HCT116 (cell line): ENCODE measurements at regions not wholly inside any gene's neighbourhood (a gene's known extent, or its start where the extent isn't known, plus 50 kb on each side); places are given as distances from the start of the nearest gene placed in this dataset.

ENCODE experiments used
- CBX3 ChIP-seq: IDR thresholded peaks from 2 replicates; pipeline ENCODE4 v1.6.1; 2012; ENCODE audit warnings: low read depth
- CEBPB ChIP-seq: IDR thresholded peaks from 2 replicates; pipeline ENCODE4 v1.6.1; 2012; ENCODE audit warnings: low read depth
- ELF1 ChIP-seq: IDR thresholded peaks from 2 replicates; pipeline ENCODE4 v1.6.1; 2012; ENCODE audit warnings: low read depth, borderline replicate concordance
- EZH2 ChIP-seq: fragments of 200-600 bp; sonication (generic); IDR thresholded peaks from 2 replicates; pipeline ENCODE4 v1.6.1; 2017; ENCODE audit warnings: antibody characterized with exemption, mixed run types
- EZH2phosphoT487 ChIP-seq: fragments of 200-600 bp; IDR thresholded peaks from 2 replicates; pipeline ENCODE4 v1.6.1; 2018; ENCODE audit warnings: antibody characterized with exemption, borderline replicate concordance
- JUND ChIP-seq: IDR thresholded peaks from 2 replicates; pipeline ENCODE4 v1.6.1; 2012
- POLR2A ChIP-seq: IDR thresholded peaks from 2 replicates; pipeline ENCODE4 v1.7.0; 2011; ENCODE audit warnings: borderline replicate concordance; ENCODE audit not compliant: insufficient read depth, insufficient read length; ENCODE audit errors: extremely low read depth
- RAD21 ChIP-seq: IDR thresholded peaks from 2 replicates; pipeline ENCODE4 v1.6.1; 2012; ENCODE audit warnings: low read depth, mild to moderate bottlenecking
- SP1 ChIP-seq: IDR thresholded peaks from 2 replicates; pipeline ENCODE4 v1.6.1; 2012; ENCODE audit warnings: low read depth
- TCF7L2 ChIP-seq: IDR thresholded peaks from 2 replicates; pipeline ENCODE4 v1.7.0; 2011; ENCODE audit warnings: borderline replicate concordance, inconsistent platforms; ENCODE audit not compliant: insufficient read depth, insufficient read length; ENCODE audit errors: extremely low read depth
- ZFX ChIP-seq: fragments of 450-650 bp; IDR thresholded peaks from 2 replicates; pipeline ENCODE4 v1.6.1; 2017
- ZNF274 ChIP-seq: fragments of 200-500 bp; sonication (Bioruptor generic); IDR thresholded peaks from 2 replicates; pipeline ENCODE4 v1.6.1; 2014; ENCODE audit warnings: mild to moderate bottlenecking, low read depth, low read length, inconsistent platforms
- TF ChIP-seq, protein P1 (sequence below), 3 experiments: fragments of 200-600 bp in 1 of 3; sonication (generic) in 1 of 3; IDR thresholded peaks in 2 of 3; conservative IDR thresholded peaks in 1 of 3; 2 replicates each; pipeline ENCODE4 v1.5.1; 2012 to 2017; ENCODE audit warnings: low read depth in 2 of 3, low read length in 2 of 3, antibody characterized with exemption in 1 of 3, borderline replicate concordance in 1 of 3, control low read depth in 1 of 3, mild to moderate bottlenecking in 1 of 3, mixed read lengths in 1 of 3, mixed run types in 1 of 3, moderate library complexity in 1 of 3; ENCODE audit not compliant: insufficient read depth in 1 of 3
- TF ChIP-seq, protein P2 (sequence below): IDR thresholded peaks from 2 replicates; pipeline ENCODE4 v1.6.1; 2011; ENCODE audit warnings: mild to moderate bottlenecking, low read length, moderate library complexity; ENCODE audit not compliant: insufficient replicate concordance; ENCODE audit errors: extremely low read depth

DNA sequence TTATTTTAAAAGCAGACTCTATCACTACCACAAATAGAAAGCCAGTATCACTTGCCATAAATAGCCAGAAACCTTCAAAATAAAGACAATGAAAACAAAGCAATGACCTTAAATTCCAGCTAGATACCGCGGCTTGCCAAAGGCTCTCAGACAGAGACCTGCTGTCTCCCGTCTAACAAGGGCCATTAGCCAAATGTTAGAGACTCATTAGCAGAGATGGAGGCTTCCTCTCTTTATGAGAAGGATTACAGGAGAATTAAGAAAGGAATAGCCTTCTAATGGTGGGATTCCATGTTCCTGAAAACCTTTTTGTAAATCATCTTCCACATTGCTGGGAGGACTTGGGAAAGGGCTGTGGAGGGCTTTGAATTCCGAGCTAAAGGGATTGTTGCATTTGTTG lies 206.7 kb downstream of the AACS start:
- TF ChIP-seq POLR2A: no peak
- TF ChIP-seq, protein P1, sequence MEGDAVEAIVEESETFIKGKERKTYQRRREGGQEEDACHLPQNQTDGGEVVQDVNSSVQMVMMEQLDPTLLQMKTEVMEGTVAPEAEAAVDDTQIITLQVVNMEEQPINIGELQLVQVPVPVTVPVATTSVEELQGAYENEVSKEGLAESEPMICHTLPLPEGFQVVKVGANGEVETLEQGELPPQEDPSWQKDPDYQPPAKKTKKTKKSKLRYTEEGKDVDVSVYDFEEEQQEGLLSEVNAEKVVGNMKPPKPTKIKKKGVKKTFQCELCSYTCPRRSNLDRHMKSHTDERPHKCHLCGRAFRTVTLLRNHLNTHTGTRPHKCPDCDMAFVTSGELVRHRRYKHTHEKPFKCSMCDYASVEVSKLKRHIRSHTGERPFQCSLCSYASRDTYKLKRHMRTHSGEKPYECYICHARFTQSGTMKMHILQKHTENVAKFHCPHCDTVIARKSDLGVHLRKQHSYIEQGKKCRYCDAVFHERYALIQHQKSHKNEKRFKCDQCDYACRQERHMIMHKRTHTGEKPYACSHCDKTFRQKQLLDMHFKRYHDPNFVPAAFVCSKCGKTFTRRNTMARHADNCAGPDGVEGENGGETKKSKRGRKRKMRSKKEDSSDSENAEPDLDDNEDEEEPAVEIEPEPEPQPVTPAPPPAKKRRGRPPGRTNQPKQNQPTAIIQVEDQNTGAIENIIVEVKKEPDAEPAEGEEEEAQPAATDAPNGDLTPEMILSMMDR (IDR thresholded peaks at IDR 0.05 in 2 of 3, conservative IDR thresholded peaks at IDR 0.05 in 1 of 3; ENCODE audit: borderline replicate concordance in 1 of 3, insufficient read depth in 1 of 3, low read depth in 2 of 3, low read length in 2 of 3): no peak
- no peak for TF ChIP-seq EZH2phosphoT487
- TF ChIP-seq CEBPB: no peak
- no peak for TF ChIP-seq EZH2
- TF ChIP-seq RAD21: no peak
- no peak for TF ChIP-seq ELF1
- no peak for TF ChIP-seq ZFX
- no peak for TF ChIP-seq ZNF274
- TF ChIP-seq SP1: no peak
- no peak for TF ChIP-seq CBX3
- TF ChIP-seq TCF7L2: no peak
- TF ChIP-seq, protein P2, sequence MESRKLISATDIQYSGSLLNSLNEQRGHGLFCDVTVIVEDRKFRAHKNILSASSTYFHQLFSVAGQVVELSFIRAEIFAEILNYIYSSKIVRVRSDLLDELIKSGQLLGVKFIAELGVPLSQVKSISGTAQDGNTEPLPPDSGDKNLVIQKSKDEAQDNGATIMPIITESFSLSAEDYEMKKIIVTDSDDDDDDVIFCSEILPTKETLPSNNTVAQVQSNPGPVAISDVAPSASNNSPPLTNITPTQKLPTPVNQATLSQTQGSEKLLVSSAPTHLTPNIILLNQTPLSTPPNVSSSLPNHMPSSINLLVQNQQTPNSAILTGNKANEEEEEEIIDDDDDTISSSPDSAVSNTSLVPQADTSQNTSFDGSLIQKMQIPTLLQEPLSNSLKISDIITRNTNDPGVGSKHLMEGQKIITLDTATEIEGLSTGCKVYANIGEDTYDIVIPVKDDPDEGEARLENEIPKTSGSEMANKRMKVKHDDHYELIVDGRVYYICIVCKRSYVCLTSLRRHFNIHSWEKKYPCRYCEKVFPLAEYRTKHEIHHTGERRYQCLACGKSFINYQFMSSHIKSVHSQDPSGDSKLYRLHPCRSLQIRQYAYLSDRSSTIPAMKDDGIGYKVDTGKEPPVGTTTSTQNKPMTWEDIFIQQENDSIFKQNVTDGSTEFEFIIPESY: no peak
- no peak for TF ChIP-seq JUND
